ENCODE measurements at regions not wholly inside any gene's neighbourhood (a gene's known extent, or its start where the extent isn't known, plus 50 kb on each side); places are given as distances from the start of the nearest gene placed in this dataset.

DNA sequence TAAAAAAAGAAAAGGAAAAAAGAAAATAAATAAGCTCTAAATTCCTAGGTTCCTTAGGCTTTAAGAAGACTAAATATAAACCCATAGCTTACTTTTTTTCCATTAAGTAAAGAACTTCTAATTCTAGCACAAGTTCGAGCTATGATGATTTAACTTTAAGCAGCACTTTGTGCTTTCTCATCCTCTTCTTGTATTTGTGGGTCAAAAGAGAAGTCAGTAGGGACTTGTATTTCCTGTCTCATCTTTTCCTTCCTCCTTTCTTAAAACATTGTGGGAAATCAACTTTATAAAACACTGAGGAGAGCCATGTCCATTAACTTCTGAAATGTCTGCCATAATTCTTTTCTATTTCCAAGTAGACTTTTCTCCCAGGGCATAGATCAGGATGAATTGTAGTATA, 637.7 kb upstream of the CITED2 start:
- H3K27ac ChIP-seq: no peak overlapping the region
- BruUV-seq (replicated peaks): no TSS peak
- H3K4me1 ChIP-seq (replicated peaks; ENCODE audit: insufficient read depth): peaks cover 1% of the 10 kb centered on the region; the same call in 1 of the 2 replicates
- H3K9me2 ChIP-seq (ENCODE audit: insufficient read depth): no peaks in the 10 kb centered on the region; the same call in 1 of the 2 replicates
- H3F3A ChIP-seq (ENCODE audit: insufficient read depth, low read depth): no peaks in the 10 kb centered on the region
- H3K27me3 ChIP-seq (ENCODE audit: insufficient read depth, low read depth): no peaks in the 10 kb centered on the region
- POLR2A ChIA-PET (ENCODE audit: unreplicated experiment): no interaction called here
- H3K79me2 ChIP-seq (ENCODE audit: low read depth): no peaks in the 10 kb centered on the region
- H3K4me3 ChIP-seq: no peak overlapping the region
- no peak overlapping the region for H2AFZ ChIP-seq
- no peaks in the 10 kb centered on the region for H3K9me3 ChIP-seq (ENCODE audit: insufficient read depth, low read depth)
- DNase-seq: no peak
- TF ChIP-seq, protein P1, sequence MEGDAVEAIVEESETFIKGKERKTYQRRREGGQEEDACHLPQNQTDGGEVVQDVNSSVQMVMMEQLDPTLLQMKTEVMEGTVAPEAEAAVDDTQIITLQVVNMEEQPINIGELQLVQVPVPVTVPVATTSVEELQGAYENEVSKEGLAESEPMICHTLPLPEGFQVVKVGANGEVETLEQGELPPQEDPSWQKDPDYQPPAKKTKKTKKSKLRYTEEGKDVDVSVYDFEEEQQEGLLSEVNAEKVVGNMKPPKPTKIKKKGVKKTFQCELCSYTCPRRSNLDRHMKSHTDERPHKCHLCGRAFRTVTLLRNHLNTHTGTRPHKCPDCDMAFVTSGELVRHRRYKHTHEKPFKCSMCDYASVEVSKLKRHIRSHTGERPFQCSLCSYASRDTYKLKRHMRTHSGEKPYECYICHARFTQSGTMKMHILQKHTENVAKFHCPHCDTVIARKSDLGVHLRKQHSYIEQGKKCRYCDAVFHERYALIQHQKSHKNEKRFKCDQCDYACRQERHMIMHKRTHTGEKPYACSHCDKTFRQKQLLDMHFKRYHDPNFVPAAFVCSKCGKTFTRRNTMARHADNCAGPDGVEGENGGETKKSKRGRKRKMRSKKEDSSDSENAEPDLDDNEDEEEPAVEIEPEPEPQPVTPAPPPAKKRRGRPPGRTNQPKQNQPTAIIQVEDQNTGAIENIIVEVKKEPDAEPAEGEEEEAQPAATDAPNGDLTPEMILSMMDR (conservative IDR thresholded peaks at IDR 0.05): no peak
- TF ChIP-seq EZH2 (IDR thresholded peaks at IDR 0.05; ENCODE audit: low read depth): no peak
- no peaks in the 10 kb centered on the region for H3K36me3 ChIP-seq (ENCODE audit: low read depth)
- no peaks in the 10 kb centered on the region for H4K20me1 ChIP-seq (ENCODE audit: insufficient read depth)
- CTCF ChIA-PET: no interaction called here
- no peak overlapping the region for H3K4me2 ChIP-seq
- intact Hi-C loops (cut with micrococcal nuclease; ENCODE audit: unreplicated experiment): no loop called here

GRCh38 chr6:140011537-140011936, 637.1 kb upstream of the CITED2 start:
- Histone ChIP-seq H3K27me3 (ENCODE audit: insufficient read depth, low read depth) (no peaks in the 10 kb centered on the region), H3K9me2 (ENCODE audit: insufficient read depth) (no peaks in the 10 kb centered on the region; the same call in 1 of the 2 replicates), H3K36me3 (ENCODE audit: low read depth) (no peaks in the 10 kb centered on the region), H3F3A (ENCODE audit: insufficient read depth, low read depth) (no peaks in the 10 kb centered on the region), H3K9me3 (ENCODE audit: insufficient read depth, low read depth) (no peaks in the 10 kb centered on the region), H3K4me1 (replicated peaks; ENCODE audit: insufficient read depth) (no peaks in the 10 kb centered on the region), H3K27ac (no peak overlapping the region), H3K4me2 (no peak overlapping the region), H4K20me1 (ENCODE audit: insufficient read depth) (no peaks in the 10 kb centered on the region), H3K79me2 (ENCODE audit: low read depth) (no peaks in the 10 kb centered on the region), H3K4me3 (no peak overlapping the region), H2AFZ (no peak overlapping the region)
- CTCF ChIA-PET: no interaction called here
- no peak for TF ChIP-seq EZH2 (IDR thresholded peaks at IDR 0.05; ENCODE audit: low read depth)
- TF ChIP-seq, protein P1 (conservative IDR thresholded peaks at IDR 0.05): no peak
- intact Hi-C loops (cut with micrococcal nuclease; ENCODE audit: unreplicated experiment): no loop called here
- POLR2A ChIA-PET (ENCODE audit: unreplicated experiment): no interaction called here
- no TSS peak for BruUV-seq (replicated peaks)
- no peak for DNase-seq

DNA sequence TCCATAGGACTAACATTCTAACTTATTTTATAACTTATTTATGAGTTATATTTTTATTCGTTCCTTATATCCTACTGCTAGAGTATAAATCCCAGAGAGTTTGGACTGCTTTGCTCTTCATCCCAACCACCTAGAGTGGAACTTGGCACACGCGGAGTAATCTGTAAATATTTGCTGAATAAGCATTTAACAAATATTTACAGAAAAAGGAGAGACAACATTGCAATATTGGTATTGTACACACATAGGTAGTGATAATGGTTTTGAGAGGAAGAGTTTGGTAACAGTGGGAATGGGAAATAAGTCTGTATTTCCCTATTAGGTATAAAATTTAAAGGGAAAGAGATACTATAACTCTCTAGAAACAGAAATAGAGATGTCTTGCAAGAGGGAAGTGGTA, 634.8 kb upstream of the CITED2 start:
- intact Hi-C loops (cut with micrococcal nuclease; ENCODE audit: unreplicated experiment): no loop called here
- H3K79me2 ChIP-seq (ENCODE audit: low read depth): no peaks in the 10 kb centered on the region
- TF ChIP-seq, protein P1 (conservative IDR thresholded peaks at IDR 0.05): no peak
- TF ChIP-seq EZH2 (IDR thresholded peaks at IDR 0.05; ENCODE audit: low read depth): no peak
- no peak overlapping the region for H3K4me3 ChIP-seq
- no TSS peak for BruUV-seq (replicated peaks)
- no peaks in the 10 kb centered on the region for H3K4me1 ChIP-seq (replicated peaks; ENCODE audit: insufficient read depth)
- no peaks in the 10 kb centered on the region; the same call in 1 of the 2 replicates for H3K9me3 ChIP-seq (ENCODE audit: insufficient read depth, low read depth)
- H2AFZ ChIP-seq: no peak overlapping the region
- H3K36me3 ChIP-seq (ENCODE audit: low read depth): no peaks in the 10 kb centered on the region
- H3K27ac ChIP-seq: no peak overlapping the region
- no peaks in the 10 kb centered on the region; the same call in 1 of the 2 replicates for H3K9me2 ChIP-seq (ENCODE audit: insufficient read depth)
- DNase-seq: no peak
- POLR2A ChIA-PET (ENCODE audit: unreplicated experiment): no interaction called here
- H3K27me3 ChIP-seq (ENCODE audit: insufficient read depth, low read depth): no peaks in the 10 kb centered on the region
- H4K20me1 ChIP-seq (ENCODE audit: insufficient read depth): no peaks in the 10 kb centered on the region
- H3K4me2 ChIP-seq: no peak overlapping the region
- H3F3A ChIP-seq (ENCODE audit: insufficient read depth, low read depth): no peaks in the 10 kb centered on the region
- CTCF ChIA-PET: no interaction called here

Data from PC-9 (cell line).